Inflammatory macrophage treated with lipopolysaccharide for 4 hours (primary cell): ENCODE measurements at regions not wholly inside any gene's neighbourhood (a gene's known extent, or its start where the extent isn't known, plus 50 kb on each side); places are given as distances from the start of the nearest gene placed in this dataset.
A peak's percentile ranks its signal among the peaks of the same experiment; 100 is the strongest.
"Not testable (repeated sequence)": the region's sequence is repeated elsewhere in the genome, so short reads cannot be mapped to it uniquely, and the experiment has no call there.

Source experiments
- DNase-seq: peaks from one replicate; pipeline ENCODE4 v3.0.0-alpha.2; 2020

GRCh38 chr6:27112974-27113373 is 134.5 kb upstream of the PRSS16 start:
- DNase-seq: no peak

DNA sequence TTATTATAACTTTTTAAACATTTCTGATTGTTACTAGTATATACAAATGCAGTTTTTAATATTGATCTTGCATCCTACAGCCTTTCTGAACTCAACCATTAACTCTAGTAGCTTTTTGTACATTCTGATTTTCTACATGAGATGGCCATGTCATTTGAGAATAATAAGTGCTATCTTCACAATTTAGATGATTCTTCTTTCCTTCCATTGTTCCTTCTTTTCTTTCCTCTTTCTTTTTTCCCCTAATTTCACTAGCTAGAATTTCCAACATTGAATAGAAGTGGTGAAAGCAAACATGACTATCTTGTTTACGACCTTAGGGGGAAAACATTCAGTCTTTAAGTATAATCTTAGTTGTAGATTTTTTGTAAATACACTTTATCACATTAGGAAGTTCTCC is 128.2 kb upstream of the PRSS16 start:
- no peak for DNase-seq

GRCh38 chr6:27119761-27120160 is 127.7 kb upstream of the PRSS16 start:
- no peak for DNase-seq

DNA sequence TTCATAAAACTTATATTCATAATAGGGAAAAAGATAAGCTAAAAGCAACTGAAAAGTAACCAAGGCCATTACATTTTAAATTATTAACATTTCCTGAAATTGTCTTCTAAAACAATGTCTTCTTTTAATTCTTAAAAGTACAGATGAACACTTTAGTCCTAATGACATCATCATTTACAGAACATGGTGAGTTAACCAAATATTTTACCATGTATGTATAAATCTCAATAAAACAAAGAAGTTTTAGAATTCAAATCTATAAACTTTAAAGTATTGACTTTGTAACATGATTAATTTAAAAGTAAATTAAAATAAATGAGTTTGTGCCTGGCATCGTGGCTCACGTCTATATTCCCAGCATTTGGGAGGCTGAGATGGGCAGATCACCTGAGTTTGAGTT is 125.9 kb upstream of the PRSS16 start:
- DNase-seq: no peak

DNA sequence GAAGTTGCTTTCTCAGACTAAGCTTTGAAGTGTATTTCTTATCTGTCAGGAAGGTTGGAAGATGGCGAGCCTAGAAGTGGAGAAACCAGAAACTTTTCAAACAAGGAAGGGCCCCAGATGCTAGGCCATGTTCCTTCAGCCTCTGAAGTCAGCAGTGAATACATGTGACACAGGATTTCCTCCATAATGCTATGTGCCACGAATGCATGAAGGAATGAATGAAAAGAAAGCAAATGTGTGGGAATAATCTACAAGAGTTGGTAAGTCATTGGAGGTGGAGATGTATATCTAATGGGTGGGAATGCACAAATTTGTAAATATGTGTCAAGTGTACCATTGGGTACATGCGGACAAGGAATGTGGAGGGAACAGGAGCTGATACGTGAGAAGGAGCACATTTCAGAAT is 123.2 kb upstream of the PRSS16 start:
- no peak for DNase-seq

GRCh38 chr6:27126046-27126814 is 121.3 kb upstream of the PRSS16 start:
- DNase-seq: no peak

DNA sequence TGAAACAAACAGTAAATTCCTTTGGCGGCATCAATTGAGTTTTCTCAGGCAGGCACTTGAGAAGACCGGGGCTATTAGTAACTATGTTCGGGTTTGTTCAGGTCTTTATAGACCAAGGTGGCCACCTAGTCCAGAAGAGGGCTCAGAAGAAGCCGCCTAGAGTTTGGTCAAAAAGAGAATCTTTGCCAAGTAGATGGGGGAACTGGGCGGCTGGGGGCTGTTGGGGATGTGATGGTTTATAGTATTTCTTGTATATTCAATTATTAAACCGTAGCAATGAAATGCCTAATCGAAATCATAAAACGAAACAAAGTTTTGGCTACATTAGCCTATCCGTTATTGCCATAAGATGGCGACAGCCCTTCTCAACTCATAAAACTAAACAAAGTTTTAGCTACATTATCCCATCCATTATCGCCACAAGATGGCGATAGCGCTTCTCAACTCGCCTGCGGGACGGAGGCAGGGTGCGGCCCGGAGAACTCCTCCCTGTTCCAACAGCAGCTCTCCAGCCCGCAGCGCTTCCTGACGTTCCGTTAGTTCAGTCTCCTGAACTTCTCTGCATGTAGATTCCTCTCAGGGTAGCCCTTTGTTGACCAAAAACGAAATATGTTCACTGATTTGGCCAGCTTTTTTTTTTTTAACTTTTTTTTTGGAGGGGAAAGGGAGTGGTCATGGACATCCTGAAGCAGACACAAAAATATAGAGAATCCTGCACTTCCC is 120.5 kb upstream of the PRSS16 start:
- peak; percentile 92 for DNase-seq

GRCh38 chr6:27127874-27128273 is 119.6 kb upstream of the PRSS16 start:
- DNase-seq: not testable (repeated sequence)

DNA sequence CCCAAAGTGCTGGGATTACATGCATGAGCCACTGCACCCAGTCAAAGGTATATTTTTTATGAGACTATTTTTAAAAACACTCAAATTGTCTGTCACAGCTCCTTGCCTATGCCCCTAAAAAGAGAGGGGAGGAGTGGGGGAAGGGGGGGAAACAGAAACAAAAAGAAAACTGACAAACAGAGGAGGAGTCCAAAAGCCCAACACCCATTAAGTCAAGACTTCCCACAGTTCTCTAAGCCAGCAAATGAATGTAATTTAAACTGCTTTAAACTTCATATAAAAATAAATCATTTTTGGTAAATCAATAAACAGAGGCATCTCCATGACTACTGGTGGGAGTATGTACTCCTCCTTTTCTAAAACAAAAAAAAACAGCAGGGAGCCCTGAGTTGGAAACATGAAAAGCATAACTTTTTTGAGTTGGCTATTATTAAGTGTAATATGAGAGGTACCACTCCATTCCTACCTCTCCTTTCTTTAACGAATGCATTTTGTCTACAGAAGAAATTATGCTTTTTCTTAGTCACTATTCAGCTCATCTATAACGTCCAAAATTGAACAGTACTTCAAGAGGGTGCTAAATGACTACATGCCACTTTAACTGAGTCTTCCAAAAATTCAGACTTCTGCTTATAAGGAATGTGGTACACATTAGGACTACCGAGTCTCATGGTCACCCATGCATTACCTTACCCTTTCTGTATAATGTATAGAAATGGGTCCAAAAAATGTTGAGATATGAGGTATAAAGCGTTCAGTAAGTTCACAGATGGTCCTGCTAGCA is 119.0 kb upstream of the PRSS16 start:
- no peak for DNase-seq

DNA sequence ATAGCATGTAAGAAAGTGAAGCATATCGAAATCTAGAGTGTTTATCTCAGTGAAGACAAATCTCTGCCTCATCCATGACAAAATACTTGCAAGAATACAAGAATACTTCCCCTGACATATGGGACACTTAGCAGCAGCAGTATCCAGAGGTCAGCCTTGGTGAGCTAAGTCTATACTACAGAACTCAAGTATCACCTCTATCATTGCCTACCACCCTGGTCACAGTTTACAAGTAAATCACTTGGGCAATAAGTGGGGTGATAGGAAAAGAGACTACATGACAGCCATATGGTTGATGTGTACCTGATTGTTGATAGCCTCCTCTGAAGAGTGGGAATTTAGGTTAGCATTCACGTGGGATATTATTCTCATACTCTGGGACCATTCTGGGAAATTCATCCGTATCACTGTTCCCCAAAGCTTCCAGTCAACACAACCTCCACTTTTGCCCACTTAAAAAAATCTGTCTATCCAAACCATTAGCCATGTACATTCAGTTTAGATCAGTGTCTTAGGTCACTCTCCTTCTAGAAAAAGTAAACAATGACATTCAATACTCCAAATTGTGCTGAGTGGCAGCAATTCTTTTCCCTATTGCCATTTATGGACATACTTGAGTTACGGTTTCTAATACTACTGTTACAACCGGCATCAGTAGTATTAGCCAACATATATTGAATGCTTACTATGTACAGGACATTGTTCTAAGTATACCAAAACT is 118.2 kb upstream of the PRSS16 start:
- no peak for DNase-seq

DNA sequence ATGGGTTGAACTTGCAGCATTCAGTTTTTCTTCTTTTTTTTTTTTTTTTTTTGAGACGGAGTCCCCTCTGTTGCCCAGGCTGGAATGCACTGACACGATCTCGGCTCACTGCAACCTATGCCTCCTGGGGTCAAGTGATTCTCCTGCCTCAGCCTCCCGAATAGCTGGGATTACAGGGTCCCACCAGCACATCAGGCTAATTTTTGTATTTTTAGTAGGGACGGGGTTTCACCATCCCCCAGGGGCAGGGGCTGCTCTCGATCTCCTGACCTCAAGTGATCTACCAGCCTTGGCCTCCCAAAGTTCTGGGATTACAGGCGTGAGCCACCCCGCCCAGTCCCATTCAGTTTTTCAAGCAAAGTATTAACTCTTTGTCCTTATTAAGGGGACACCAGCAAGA is 117.6 kb upstream of the PRSS16 start:
- DNase-seq: no peak

GRCh38 chr6:27130668-27131428 is 116.7 kb upstream of the PRSS16 start:
- no peak for DNase-seq

DNA sequence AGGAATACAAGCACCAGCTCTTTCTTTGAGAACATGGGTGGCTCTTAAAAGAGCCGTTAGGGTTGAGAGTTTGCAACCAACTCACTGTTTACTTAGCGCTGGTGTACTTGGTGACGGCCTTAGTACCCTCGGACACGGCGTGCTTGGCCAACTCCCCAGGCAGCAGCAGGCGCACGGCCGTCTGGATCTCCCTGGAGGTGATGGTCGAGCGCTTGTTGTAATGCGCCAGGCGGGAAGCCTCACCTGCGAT is 115.3 kb upstream of the PRSS16 start:
- not testable (repeated sequence) for DNase-seq

DNA sequence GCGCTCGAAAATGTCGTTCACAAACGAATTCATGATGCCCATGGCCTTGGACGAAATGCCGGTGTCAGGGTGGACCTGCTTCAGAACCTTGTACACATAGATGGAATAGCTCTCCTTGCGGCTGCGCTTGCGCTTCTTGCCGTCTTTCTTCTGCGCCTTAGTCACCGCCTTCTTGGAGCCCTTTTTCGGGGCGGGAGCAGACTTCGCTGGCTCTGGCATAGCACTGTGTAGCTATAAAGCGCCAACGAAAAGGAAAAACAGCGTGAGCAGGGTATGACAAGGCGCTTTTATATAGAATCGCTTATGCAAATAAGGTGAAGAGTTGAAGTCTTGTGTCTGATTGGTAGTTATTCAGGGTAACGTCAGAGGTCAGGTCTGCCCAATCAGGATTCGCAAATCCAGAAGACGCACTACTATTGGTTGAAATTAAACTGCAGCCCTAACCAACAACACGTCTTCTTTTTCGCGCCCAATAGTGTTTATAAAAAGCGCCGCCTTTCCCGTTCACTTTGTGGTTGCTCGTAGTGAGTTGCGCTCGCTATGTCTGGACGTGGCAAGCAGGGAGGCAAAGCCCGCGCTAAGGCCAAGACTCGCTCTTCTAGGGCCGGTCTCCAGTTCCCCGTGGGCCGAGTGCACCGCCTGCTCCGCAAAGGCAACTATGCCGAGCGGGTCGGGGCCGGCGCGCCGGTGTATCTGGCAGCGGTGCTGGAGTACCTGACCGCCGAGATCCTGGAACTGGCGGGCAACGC is 114.8 kb upstream of the PRSS16 start:
- DNase-seq: peak; percentile 98

DNA sequence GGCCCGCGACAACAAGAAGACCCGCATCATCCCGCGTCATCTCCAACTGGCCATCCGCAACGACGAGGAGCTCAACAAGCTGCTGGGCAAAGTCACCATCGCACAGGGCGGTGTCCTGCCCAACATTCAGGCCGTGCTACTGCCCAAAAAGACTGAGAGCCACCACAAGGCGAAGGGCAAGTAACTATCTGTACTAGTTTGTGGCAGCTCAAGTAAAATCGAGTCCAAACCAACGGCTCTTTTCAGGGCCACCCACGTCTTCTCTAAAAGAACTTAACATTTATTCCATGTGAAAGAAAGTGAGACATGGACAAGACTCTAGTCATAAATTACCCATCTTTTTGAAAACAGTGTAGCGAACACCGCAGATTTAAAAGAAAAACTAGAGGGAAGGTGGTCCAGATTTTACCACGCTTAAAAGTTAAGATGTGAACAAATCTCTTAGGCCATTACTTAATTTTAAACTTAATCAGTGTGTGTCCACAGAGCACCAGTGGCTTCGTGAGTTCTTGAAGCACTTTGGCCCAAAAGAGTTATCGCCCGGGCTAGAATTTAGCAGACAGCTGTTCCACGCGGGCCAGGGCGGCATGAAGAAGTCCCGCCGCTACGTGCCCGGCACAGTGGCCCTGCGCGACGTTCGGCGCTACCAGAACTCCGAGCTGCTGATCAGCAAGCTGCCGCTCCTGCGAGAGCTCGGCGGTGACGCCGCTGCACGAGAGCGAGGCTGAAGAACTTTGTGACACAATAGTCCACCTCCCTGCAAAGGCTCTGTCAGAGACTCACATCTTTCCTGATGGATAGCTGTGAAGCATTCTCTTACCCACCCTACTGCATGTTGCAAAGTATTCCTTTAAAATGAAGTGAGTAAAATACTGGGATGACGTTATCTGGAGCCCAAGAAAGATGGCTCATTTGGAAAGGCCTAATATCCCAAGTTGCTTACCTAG is 113.9 kb upstream of the PRSS16 start:
- DNase-seq: peak; percentile 70

DNA sequence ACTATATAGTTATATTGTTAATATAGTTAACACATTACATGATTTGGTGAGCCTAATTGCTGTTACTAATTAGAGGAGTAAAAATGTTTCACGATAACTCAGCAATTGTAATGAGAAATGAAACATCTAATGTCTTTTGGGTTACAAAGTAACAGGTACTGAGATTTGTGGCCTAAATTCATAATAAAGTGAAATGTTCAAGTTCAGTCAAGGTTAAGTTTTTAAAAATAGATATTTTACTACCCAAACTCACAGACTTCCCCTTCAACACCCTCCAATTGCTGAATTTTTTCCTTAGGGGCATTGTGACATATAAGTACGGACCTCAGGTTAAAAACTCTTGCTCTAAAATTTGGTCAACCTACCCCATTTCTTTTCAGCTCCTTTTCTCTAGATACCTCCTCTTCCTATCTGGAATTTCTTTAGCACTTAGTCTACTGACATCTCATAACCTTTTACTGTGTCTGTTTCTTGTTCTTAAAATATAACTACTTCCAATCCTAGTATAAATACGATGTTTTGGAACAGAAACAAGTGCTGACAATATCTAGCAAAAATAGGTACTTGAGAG is 112.3 kb upstream of the PRSS16 start:
- DNase-seq: no peak

- no peak for DNase-seq
Observed at GRCh38 chr6:27136077-27136644, 111.3 kb upstream of the PRSS16 start.

- peak; percentile 48 for DNase-seq
Observed at GRCh38 chr6:27136978-27137814, 110.3 kb upstream of the PRSS16 start.

GRCh38 chr6:27138406-27138805 is 109.1 kb upstream of the PRSS16 start:
- peak; percentile 50 for DNase-seq
